ENCODE measurements at regions not wholly inside any gene's neighbourhood (a gene's known extent, or its start where the extent isn't known, plus 50 kb on each side); places are given as distances from the start of the nearest gene placed in this dataset.

GRCh38 chrX:52261125-52261462 lies 76.4 kb downstream of the MAGED4 start:
- ATAC-seq (ENCODE audit: insufficient read depth, low FRiP score) (no peak), DNase-seq (no peak)
- H3K4me3 ChIP-seq = no peak overlapping the region
- peaks cover 0 to 19% (median 12%) of the 10 kb centered on the region in 3 donors for H3K27me3 ChIP-seq (ENCODE audit: control insufficient read depth in 3 of 3, insufficient read depth in 3 of 3, low read length in 2 of 3)
- H3K4me1 ChIP-seq (ENCODE audit: control insufficient read depth in 5 of 5, insufficient read depth in 5 of 5, low read length in 5 of 5) = peaks cover 0 to 10% (median 0%) of the 10 kb centered on the region in 5 donors
- no peak overlapping the region for H3K9ac ChIP-seq (ENCODE audit: insufficient read depth in 1 of 2, low read length in 2 of 2)
- 9 to 20% methylated on average over 2 of the region's 2 CpGs for WGBS, 2 donors
- no peaks in the 10 kb centered on the region for H3K36me3 ChIP-seq (ENCODE audit: control insufficient read depth in 4 of 4, insufficient read depth in 4 of 4, low read length in 4 of 4)
- no peaks in the 10 kb centered on the region for H3K9me3 ChIP-seq (ENCODE audit: control insufficient read depth in 4 of 4, insufficient read depth in 3 of 4, low read length in 3 of 4)
- no peak overlapping the region for H3K27ac ChIP-seq (ENCODE audit: low read depth in 1 of 2, low read length in 1 of 2)
- no peak for TF ChIP-seq CTCF (IDR thresholded peaks at IDR 0.05; ENCODE audit: control extremely low read depth, extremely low read depth)

- Histone ChIP-seq H3K9me3 (ENCODE audit: control insufficient read depth in 4 of 4, insufficient read depth in 3 of 4, low read length in 3 of 4) (no peaks in the 10 kb centered on the region), H3K36me3 (ENCODE audit: control insufficient read depth in 4 of 4, insufficient read depth in 4 of 4, low read length in 4 of 4) (no peaks in the 10 kb centered on the region), H3K4me1 (ENCODE audit: control insufficient read depth in 5 of 5, insufficient read depth in 5 of 5, low read length in 5 of 5) (peaks cover 0 to 10% (median 0%) of the 10 kb centered on the region in 5 donors), H3K9ac (ENCODE audit: insufficient read depth in 1 of 2, low read length in 2 of 2) (peak overlapping the region; percentile 50 to 90), H3K27ac (ENCODE audit: low read depth in 1 of 2, low read length in 1 of 2) (peak overlapping the region; percentile 87 to 91), H3K27me3 (ENCODE audit: control insufficient read depth in 3 of 3, insufficient read depth in 3 of 3, low read length in 2 of 3) (peaks cover 0 to 18% (median 13%) of the 10 kb centered on the region in 3 donors), H3K4me3 (peak overlapping the region; percentile 61)
- peak; percentile 98 for ATAC-seq (ENCODE audit: insufficient read depth, low FRiP score)
- peak; percentile 93 to 97 (median 95) for DNase-seq
- WGBS, 2 donors = 1% methylated on average over 16 to 41 of the region's 41 CpGs
- peak; percentile 94 for TF ChIP-seq CTCF (IDR thresholded peaks at IDR 0.05; ENCODE audit: control extremely low read depth, extremely low read depth)
Observed at GRCh38 chrX:52261463-52262194, 76.9 kb downstream of the MAGED4 start.

- TF ChIP-seq CTCF (IDR thresholded peaks at IDR 0.05; ENCODE audit: control extremely low read depth, extremely low read depth) = no peak
- no peaks in the 10 kb centered on the region for H3K9me3 ChIP-seq (ENCODE audit: control insufficient read depth in 4 of 4, insufficient read depth in 3 of 4, low read length in 3 of 4)
- H3K4me1 ChIP-seq (ENCODE audit: control insufficient read depth in 5 of 5, insufficient read depth in 5 of 5, low read length in 5 of 5) = peaks cover 0 to 10% (median 0%) of the 10 kb centered on the region in 5 donors
- DNase-seq = no peak
- no peaks in the 10 kb centered on the region for H3K36me3 ChIP-seq (ENCODE audit: control insufficient read depth in 4 of 4, insufficient read depth in 4 of 4, low read length in 4 of 4)
- no peak for ATAC-seq (ENCODE audit: insufficient read depth, low FRiP score)
- peak overlapping the region; percentile 87 to 91 for H3K27ac ChIP-seq (ENCODE audit: low read depth in 1 of 2, low read length in 1 of 2)
- peak overlapping the region in 1 of 2 donors; percentile 90 for H3K9ac ChIP-seq (ENCODE audit: insufficient read depth in 1 of 2, low read length in 2 of 2)
- 9 to 17% methylated on average over 12 to 19 of the region's 19 CpGs for WGBS, 2 donors
- H3K4me3 ChIP-seq = peak overlapping the region; percentile 61
- H3K27me3 ChIP-seq (ENCODE audit: control insufficient read depth in 3 of 3, insufficient read depth in 3 of 3, low read length in 2 of 3) = peaks cover 0 to 17% (median 10%) of the 10 kb centered on the region in 3 donors
Observed at GRCh38 chrX:52262195-52262546, 77.5 kb downstream of the MAGED4 start.

All from lung (tissue), 11 donors.